ENCODE measurements at regions not wholly inside any gene's neighbourhood (a gene's known extent, or its start where the extent isn't known, plus 50 kb on each side); places are given as distances from the start of the nearest gene placed in this dataset.

- TF ChIP-seq CTCF (IDR thresholded peaks at IDR 0.05), result no peak
- no peak for TF ChIP-seq POLR2A (IDR thresholded peaks at IDR 0.05)
Measured at GRCh38 chr19:30719999-30720345, 347.8 kb downstream of the ZNF536 start.
